ENCODE measurements at regions not wholly inside any gene's neighbourhood (a gene's known extent, or its start where the extent isn't known, plus 50 kb on each side); places are given as distances from the start of the nearest gene placed in this dataset.

- no peak for DNase-seq
These were observed 329.8 kb upstream of the RASGRP1 start for GRCh38 chr15:38894243-38894948.

GRCh38 chr15:38895326-38896255 lies 331.0 kb upstream of the RASGRP1 start:
- no peak for DNase-seq

GRCh38 chr15:38896647-38897046 lies 332.0 kb upstream of the RASGRP1 start:
- no peak for DNase-seq

- no peak for DNase-seq
These were observed 332.9 kb upstream of the RASGRP1 start for GRCh38 chr15:38897551-38897950.

- DNase-seq: no peak
These were observed 333.6 kb upstream of the RASGRP1 start for GRCh38 chr15:38898236-38898635.

- DNase-seq: no peak
These were observed 334.7 kb upstream of the RASGRP1 start for GRCh38 chr15:38899300-38899699.

- no peak for DNase-seq
These were observed 339.7 kb upstream of the RASGRP1 start for GRCh38 chr15:38904298-38904697.

- no peak for DNase-seq
These were observed 341.0 kb upstream of the RASGRP1 start for GRCh38 chr15:38905632-38906031.

GRCh38 chr15:38920966-38921365 lies 356.4 kb upstream of the RASGRP1 start:
- DNase-seq: no peak

GRCh38 chr15:38921471-38921870 lies 356.9 kb upstream of the RASGRP1 start:
- DNase-seq: no peak

- no peak for DNase-seq
These were observed 363.8 kb upstream of the RASGRP1 start for GRCh38 chr15:38928431-38928830.

GRCh38 chr15:38930851-38931572 lies 366.4 kb upstream of the RASGRP1 start:
- no peak for DNase-seq

GRCh38 chr15:38941399-38941953 lies 376.9 kb upstream of the RASGRP1 start:
- no peak for DNase-seq

- no peak for DNase-seq
These were observed 379.9 kb upstream of the RASGRP1 start for GRCh38 chr15:38944536-38944935.

GRCh38 chr15:38945551-38946298 lies 381.1 kb upstream of the RASGRP1 start:
- DNase-seq: no peak

GRCh38 chr15:38954090-38954489 lies 389.5 kb upstream of the RASGRP1 start:
- no peak for DNase-seq

- no peak for DNase-seq
These were observed 396.8 kb upstream of the RASGRP1 start for GRCh38 chr15:38961456-38961855.

- no peak for DNase-seq
These were observed 397.3 kb upstream of the RASGRP1 start for GRCh38 chr15:38961931-38962330.

GRCh38 chr15:38972831-38973230 lies 408.2 kb upstream of the RASGRP1 start:
- no peak for DNase-seq

GRCh38 chr15:38975282-38975990 lies 410.8 kb upstream of the RASGRP1 start:
- no peak for DNase-seq

GRCh38 chr15:38991126-38991525 lies 426.5 kb upstream of the RASGRP1 start:
- no peak for DNase-seq

- no peak for DNase-seq
These were observed 427.1 kb upstream of the RASGRP1 start for GRCh38 chr15:38991701-38992100.
